22Rv1 (cell line): ENCODE measurements at regions not wholly inside any gene's neighbourhood (a gene's known extent, or its start where the extent isn't known, plus 50 kb on each side); places are given as distances from the start of the nearest gene placed in this dataset.

Experiments
- CTCF ChIP-seq: fragments of 450-650 bp; IDR thresholded peaks from 2 replicates; pipeline ENCODE4 v1.5.1; 2017; ENCODE audit warnings: mild to moderate bottlenecking
- ZFX ChIP-seq: fragments of 450-650 bp; IDR thresholded peaks from 2 replicates; pipeline ENCODE4 v1.6.1; 2017; ENCODE audit warnings: antibody characterized with exemption, borderline replicate concordance

DNA sequence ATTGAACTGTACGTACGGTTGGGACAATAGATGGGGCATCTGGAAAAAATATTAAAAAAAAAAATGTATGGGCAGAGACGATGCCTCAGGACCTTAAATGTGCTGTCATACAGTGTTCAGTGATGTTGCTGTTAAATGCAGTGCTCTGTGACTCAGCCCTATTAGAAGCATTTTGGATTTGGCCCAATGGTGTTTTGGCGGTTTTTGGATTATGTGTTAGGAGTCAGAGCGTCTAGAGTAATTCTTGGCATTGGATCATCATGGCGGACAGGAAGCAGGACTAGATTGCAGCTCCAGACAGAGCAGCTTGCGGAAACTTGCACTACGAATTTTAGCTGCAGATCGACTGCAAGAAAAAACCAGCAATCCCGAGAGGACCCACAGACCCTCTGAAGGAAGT, 280.0 kb downstream of the SOX4 start:
- TF ChIP-seq CTCF (no peak), ZFX (no peak)
